HG03095 (cell line): ENCODE measurements at regions not wholly inside any gene's neighbourhood (a gene's known extent, or its start where the extent isn't known, plus 50 kb on each side); places are given as distances from the start of the nearest gene placed in this dataset.

Experiments used
- ATAC-seq: cut with Tn5 transposase; IDR thresholded peaks from one replicate; pipeline ENCODE4 v1.9.1; 2021; ENCODE audit warnings: moderate library complexity; ENCODE audit not compliant: unreplicated experiment

- no peak for ATAC-seq
Observed at GRCh38 chr16:88282564-88283395, 100.0 kb upstream of the ZNF469 start.

- no peak for ATAC-seq
Observed at GRCh38 chr16:88283596-88283995, 99.2 kb upstream of the ZNF469 start.

- no peak for ATAC-seq
Observed at GRCh38 chr16:88284101-88284500, 98.7 kb upstream of the ZNF469 start.

DNA sequence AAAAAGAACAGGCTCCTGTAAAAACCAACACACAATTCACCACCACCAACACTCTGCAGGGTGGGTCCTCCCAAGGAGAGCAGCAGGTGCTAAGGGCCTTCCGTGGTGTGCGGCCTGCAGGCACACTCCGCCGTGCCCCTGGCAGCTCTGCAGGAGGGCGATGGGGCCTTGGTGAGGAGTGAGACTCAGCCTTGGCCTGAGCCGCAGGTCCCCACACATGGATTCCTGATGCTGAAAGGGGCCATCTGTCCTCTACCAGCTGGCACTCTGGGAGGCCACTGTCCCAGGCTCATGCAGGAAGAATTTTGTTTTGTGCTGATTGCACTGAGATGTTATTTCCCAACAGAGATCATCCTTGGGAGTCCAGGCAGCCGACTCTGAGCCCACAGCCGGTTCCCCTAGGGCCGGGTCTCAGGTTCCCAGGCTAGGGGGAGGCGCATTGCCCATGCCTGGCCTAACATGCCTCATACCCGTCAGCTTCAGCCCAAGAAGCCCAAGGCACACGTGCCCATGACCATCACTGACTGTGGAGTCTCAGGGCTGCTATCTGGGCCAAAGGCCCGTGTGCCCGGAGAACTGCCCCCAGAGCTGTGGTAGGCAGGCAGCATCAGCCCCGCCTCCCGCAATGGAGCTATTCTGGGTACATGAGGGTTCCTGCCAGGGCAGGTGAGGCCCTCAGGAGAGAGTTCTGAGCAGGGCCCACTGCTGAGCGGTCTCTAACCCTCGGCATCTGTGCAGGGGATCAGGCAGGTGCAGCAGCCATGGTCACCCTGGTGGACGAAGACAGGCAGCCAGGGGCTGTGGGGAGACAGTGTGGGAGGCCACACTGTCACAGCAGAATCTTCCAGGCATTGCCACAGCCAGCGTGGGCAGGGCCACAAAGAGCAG lies 97.9 kb upstream of the ZNF469 start:
- no peak for ATAC-seq

DNA sequence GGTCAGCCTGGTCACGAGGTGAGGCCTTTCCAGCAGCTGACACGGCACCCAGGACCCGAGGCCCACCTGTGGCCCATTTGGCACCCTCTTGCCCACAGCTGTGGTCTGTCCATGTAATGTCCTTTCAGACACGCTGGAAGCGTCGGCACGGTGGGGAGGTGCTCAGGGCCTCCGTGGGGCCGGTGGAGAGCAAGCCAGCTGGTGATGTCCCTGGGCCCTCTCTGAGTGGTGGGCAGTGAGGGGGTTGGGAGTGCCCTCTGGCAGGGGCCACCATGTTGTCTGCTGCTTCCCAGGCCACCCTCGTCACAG lies 97.3 kb upstream of the ZNF469 start:
- ATAC-seq: no peak

DNA sequence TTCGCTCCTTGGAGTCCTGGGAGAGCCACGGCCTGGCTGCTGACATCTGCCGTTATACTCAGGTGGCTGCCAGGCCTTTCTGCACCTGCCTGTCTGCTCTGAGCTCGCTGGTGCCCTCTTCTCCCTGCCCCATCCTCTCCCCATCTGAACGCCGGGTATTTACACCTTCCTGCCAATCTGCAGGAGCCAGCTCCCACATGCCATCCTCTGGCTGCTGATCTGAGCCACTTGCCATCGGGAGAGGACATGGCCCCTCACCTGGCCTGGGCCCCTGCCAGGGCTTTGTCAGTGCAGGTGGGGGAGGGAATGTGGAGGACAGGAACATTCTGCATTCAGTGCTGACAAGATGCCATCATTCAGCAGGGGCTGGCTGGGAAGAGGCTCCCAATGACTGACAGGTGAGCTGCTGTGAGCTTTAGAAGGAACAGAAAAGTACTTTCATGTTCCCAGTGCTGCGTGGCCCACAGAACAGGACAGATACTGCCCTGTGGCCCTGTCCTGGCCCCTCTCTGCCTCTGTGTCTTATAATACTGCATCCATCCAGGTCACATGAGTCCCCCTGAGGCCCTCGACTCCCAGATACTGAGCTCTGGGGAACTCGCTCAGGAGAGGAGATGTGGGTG lies 96.3 kb upstream of the ZNF469 start:
- no peak for ATAC-seq

DNA sequence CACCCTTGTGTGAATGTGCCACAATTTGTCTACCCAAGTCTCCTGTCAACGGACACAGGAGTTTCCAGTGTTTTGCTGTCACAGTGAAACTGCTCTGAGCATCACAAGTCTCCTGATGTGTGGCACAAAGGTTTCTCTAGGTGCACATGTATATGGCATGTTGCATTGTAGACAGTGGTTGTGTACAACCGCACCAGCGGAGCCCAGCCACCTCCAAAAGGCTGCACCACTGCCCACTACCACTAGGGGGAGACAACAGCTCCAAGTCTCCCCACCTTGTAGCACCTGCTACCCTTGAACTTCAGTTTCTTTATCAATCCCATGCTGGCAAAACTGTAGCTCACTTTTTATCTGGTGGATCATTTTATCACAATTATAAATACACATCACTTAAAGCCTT lies 95.5 kb upstream of the ZNF469 start:
- ATAC-seq: no peak

- ATAC-seq: no peak
Observed at GRCh38 chr16:88288303-88288702, 94.5 kb upstream of the ZNF469 start.

DNA sequence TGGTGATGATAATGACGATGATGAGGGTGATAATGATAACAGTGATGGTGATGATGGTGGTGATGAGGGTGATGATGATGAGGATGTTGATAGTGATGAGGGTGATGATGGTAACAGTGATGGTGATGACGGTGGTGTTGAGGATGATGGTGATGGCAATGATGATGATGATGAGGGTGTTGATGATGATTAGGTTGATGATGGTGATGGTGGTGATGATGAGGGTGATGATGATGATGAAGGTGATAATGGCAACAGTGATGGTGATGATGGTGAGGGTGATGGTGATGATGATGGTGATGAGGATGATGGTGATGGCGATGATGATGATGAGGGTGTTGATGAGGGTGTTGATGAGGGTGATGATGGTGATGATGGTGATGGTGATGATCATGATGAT lies 93.8 kb upstream of the ZNF469 start:
- no peak for ATAC-seq

DNA sequence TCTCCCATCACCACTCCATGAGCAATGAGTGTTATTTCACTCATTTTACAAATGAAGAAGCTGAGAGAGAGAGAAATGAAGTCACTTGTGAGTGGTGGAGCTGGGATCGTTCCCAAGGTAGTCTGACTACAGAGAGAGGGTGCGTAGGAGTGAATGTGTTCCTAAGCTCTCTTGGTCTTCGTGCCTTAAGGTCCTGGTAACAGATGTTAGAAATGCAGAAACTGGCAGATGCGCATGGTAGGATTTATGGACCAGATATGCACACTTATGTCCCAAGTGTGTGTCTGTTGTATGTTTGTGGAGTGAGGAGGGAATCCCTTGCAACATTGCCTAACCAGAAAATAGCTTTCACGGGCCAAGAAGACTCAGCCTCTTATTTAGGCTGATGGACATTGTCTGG lies 93.2 kb upstream of the ZNF469 start:
- no peak for ATAC-seq

- ATAC-seq: no peak
Observed at GRCh38 chr16:88289968-88290401, 92.8 kb upstream of the ZNF469 start.

DNA sequence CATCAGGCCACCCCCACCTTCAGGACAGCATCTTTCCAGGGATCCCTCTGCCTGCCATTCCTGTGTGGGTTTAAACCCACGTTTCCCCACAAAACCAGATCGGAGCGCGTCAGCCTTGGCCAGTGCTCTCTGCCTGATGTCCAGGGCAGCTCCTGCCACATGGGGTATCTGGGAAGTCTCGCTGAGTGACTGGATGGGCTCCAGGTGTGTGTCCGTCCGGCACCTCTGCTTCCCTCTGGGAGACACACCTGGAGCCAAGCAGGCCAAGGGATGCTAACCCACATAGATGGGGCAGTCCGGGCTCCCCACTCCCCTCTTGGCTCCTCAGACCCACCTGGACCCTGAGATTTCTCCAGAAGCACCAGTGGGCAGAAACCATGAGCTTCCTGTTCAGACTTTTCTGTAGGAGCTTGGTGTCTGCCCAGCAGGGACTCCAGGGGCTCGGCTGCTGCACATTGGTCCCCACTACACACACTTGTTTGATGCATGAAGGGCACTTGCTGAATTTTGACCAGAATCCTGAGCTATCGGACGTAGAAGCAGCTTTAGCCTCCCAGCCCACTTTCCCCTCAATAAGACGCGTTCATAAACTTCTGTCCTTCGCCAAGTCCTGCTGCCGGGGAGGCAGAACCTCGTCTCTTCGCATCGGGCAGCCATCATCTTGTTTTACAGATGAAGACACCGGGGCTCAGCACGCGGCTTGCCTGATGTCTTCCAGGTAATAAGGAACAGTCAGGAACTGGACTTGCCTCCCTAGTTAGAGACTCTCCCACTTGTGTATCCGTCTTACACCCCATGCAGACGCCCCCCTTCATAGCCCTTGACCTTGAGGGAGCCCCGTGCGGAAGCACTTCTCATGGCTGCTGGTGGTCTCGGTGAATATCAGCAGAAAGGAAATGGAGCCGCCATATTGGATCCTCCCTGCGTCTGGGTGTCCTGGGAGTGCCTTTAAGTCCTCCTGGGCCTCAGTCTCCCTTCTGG lies 91.6 kb upstream of the ZNF469 start:
- no peak for ATAC-seq

- no peak for ATAC-seq
Observed at GRCh38 chr16:88292007-88292970, 90.5 kb upstream of the ZNF469 start.

- no peak for ATAC-seq
Observed at GRCh38 chr16:88293097-88293496, 89.7 kb upstream of the ZNF469 start.

DNA sequence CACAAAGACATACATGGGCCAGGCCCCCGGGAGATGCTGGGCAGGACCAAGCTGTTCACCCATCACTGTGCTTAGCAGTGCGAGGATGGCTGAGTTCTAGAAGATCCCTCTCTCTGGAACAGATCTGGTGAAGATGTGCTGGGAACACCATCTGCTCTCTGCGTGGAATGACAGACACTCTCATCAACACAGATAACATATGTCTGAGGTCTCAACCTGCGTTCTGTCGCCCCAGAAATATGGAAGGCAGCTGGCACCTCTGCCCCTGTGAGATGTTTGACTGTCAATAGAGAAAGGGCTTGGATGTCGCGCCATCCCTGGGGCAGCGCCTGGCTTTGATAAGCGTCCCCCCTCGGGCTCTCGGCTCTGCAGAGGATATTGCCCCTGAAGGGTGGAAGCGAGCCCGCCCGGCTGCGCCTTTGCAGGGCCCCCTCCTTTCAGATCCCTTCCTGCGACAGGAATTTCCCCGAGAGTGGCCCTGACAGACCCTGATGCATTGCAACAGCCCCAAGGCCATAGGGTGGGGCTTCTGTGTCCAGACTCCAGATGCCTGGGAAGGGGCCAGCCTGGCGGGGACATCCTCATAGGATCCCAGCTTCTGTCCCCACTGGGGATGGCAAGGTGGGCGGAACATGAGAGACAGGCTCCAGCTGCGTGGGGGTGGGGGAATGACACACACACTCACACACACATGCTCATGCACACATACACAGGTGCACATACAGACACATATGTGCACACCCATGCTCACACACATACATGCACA lies 86.9 kb upstream of the ZNF469 start:
- ATAC-seq: no peak

GRCh38 chr16:88296437-88297177 lies 86.2 kb upstream of the ZNF469 start:
- no peak for ATAC-seq

DNA sequence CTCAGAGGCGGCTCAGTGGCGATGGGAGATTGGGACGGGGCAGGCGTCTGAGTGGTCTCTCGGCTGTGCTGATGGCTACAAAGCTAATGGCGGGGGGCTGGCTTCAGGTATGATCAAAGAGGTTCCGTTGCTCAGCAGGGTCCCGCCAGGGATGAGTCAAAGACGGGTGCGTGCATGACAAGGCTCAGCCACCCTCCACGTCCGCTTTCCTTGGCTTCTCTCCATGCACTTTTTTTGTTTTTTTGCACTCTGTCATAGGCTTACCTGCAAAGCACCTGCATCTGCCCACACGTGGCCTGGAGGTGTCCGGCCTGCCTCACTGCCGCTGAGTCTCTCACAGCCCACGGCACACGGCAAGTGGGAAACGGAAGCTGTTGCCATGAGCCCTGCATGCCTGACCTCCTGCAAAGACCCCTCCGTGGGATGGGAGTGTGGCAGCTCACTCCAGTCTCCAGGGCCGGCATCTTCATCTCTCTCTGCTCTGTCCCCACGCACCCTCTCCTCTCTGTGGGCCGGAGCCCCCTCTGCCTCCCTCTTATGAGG lies 85.5 kb upstream of the ZNF469 start:
- ATAC-seq: no peak
